ENCODE measurements at regions not wholly inside any gene's neighbourhood (a gene's known extent, or its start where the extent isn't known, plus 50 kb on each side); places are given as distances from the start of the nearest gene placed in this dataset.

DNA sequence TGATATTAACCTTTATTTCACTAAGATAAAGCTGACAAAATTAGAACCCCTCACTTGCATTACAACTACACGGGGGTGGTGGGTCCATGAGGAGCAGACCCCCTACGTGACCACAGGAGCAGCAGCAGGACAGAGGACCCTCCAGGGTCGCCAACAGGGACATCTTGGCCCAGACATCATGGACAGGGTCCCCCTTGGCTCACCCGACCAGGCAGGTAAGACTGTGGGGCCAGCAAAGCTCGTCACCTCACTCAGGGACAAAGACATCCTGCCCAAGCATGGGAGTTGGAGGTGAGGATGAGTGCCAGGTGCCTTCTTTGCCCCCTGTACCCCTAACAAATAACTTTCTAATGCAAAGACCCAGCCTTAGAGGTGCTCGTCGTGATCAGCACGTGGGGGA is 111.3 kb upstream of the RAB6C start:
- TF ChIP-seq POLR2AphosphoS5 (IDR thresholded peaks at IDR 0.05; ENCODE audit: low read depth) (no peak), SPI1 (IDR thresholded peaks at IDR 0.05; ENCODE audit: borderline replicate concordance, low read depth) (no peak)
- TF ChIP-seq, protein P1, sequence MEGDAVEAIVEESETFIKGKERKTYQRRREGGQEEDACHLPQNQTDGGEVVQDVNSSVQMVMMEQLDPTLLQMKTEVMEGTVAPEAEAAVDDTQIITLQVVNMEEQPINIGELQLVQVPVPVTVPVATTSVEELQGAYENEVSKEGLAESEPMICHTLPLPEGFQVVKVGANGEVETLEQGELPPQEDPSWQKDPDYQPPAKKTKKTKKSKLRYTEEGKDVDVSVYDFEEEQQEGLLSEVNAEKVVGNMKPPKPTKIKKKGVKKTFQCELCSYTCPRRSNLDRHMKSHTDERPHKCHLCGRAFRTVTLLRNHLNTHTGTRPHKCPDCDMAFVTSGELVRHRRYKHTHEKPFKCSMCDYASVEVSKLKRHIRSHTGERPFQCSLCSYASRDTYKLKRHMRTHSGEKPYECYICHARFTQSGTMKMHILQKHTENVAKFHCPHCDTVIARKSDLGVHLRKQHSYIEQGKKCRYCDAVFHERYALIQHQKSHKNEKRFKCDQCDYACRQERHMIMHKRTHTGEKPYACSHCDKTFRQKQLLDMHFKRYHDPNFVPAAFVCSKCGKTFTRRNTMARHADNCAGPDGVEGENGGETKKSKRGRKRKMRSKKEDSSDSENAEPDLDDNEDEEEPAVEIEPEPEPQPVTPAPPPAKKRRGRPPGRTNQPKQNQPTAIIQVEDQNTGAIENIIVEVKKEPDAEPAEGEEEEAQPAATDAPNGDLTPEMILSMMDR (IDR thresholded peaks at IDR 0.05; ENCODE audit: insufficient read depth, low read length) = no peak
- TF ChIP-seq, protein P2, sequence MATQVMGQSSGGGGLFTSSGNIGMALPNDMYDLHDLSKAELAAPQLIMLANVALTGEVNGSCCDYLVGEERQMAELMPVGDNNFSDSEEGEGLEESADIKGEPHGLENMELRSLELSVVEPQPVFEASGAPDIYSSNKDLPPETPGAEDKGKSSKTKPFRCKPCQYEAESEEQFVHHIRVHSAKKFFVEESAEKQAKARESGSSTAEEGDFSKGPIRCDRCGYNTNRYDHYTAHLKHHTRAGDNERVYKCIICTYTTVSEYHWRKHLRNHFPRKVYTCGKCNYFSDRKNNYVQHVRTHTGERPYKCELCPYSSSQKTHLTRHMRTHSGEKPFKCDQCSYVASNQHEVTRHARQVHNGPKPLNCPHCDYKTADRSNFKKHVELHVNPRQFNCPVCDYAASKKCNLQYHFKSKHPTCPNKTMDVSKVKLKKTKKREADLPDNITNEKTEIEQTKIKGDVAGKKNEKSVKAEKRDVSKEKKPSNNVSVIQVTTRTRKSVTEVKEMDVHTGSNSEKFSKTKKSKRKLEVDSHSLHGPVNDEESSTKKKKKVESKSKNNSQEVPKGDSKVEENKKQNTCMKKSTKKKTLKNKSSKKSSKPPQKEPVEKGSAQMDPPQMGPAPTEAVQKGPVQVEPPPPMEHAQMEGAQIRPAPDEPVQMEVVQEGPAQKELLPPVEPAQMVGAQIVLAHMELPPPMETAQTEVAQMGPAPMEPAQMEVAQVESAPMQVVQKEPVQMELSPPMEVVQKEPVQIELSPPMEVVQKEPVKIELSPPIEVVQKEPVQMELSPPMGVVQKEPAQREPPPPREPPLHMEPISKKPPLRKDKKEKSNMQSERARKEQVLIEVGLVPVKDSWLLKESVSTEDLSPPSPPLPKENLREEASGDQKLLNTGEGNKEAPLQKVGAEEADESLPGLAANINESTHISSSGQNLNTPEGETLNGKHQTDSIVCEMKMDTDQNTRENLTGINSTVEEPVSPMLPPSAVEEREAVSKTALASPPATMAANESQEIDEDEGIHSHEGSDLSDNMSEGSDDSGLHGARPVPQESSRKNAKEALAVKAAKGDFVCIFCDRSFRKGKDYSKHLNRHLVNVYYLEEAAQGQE (IDR thresholded peaks at IDR 0.05; ENCODE audit: insufficient replicate concordance, low read depth) = no peak

Measured in HL-60 (cell line).